ENCODE measurements at regions not wholly inside any gene's neighbourhood (a gene's known extent, or its start where the extent isn't known, plus 50 kb on each side); places are given as distances from the start of the nearest gene placed in this dataset.

DNA sequence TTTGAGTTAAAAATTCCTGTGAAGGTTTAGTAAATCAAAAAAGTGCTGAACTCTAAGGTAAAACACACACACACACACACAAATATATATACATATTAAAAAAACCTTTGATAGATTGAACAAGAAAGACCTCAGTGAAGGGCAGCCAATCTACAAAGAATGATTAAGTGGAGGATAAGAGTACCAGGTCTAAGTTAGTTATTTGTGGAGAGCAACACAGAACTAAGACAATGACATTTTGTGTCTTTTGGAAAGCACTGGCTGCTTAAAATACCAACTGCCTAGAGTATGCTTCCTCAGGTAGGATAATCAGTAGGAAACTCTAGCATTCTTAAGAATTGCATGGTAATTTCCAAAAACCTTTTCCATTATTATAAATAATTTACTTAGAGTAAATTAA is 481.4 kb upstream of the SYT4 start:
- TF ChIP-seq, protein P1, sequence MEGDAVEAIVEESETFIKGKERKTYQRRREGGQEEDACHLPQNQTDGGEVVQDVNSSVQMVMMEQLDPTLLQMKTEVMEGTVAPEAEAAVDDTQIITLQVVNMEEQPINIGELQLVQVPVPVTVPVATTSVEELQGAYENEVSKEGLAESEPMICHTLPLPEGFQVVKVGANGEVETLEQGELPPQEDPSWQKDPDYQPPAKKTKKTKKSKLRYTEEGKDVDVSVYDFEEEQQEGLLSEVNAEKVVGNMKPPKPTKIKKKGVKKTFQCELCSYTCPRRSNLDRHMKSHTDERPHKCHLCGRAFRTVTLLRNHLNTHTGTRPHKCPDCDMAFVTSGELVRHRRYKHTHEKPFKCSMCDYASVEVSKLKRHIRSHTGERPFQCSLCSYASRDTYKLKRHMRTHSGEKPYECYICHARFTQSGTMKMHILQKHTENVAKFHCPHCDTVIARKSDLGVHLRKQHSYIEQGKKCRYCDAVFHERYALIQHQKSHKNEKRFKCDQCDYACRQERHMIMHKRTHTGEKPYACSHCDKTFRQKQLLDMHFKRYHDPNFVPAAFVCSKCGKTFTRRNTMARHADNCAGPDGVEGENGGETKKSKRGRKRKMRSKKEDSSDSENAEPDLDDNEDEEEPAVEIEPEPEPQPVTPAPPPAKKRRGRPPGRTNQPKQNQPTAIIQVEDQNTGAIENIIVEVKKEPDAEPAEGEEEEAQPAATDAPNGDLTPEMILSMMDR (conservative IDR thresholded peaks at IDR 0.05; ENCODE audit: low read depth, low read length), result no peak
- no peak overlapping the region for H3K4me3 ChIP-seq (ENCODE audit: low read length)

DNA sequence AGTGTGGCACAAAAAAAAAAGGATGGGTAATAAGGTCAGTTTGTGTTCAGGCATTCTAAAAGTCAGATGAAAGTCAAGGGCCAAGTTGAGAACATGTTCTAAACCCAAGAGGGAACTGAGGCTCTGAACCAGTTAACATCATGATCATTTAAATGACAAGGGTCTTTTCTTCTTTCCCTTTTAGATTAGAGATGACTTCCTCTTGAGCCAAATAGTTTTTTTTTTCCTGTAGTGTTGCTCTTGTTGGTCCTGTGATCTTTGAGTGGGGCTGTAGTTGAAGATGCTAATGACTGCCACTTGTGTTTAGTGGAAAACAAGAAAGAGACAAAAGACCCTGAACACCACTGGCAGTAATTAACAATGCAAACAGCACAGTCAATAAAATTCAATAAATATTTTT is 482.7 kb upstream of the SYT4 start:
- TF ChIP-seq, protein P1 (conservative IDR thresholded peaks at IDR 0.05; ENCODE audit: low read depth, low read length), result no peak
- no peak for DNase-seq (ENCODE audit: low read depth)
- no peak overlapping the region for H3K4me3 ChIP-seq (ENCODE audit: low read length)

More for the DNA sequence above, 481.4 kb upstream of the SYT4 start:
- DNase-seq (ENCODE audit: low read depth), result no peak

DNA sequence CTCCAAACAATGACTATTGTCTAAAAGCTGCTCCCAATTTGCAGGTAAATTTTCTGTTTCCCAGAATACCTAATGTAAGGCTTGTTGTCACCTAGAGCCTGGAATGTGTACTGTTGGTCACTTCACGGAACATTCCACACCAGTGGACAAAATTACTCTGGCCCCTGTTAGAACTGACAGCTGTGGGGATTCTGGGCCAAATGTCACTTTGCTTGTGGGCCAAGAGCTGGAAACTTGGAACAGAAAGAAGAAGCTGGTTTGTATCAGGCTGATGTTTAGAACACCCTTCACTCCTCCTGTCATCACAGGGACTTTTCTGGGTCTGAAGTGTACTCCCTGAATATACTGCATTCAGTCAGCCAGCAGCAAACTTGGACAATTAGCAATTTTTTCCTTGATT is 495.6 kb upstream of the SYT4 start:
- no peak for DNase-seq (ENCODE audit: low read depth)
- H3K4me3 ChIP-seq (ENCODE audit: low read length), result no peak overlapping the region
- TF ChIP-seq, protein P1 (conservative IDR thresholded peaks at IDR 0.05; ENCODE audit: low read depth, low read length), result no peak

DNA sequence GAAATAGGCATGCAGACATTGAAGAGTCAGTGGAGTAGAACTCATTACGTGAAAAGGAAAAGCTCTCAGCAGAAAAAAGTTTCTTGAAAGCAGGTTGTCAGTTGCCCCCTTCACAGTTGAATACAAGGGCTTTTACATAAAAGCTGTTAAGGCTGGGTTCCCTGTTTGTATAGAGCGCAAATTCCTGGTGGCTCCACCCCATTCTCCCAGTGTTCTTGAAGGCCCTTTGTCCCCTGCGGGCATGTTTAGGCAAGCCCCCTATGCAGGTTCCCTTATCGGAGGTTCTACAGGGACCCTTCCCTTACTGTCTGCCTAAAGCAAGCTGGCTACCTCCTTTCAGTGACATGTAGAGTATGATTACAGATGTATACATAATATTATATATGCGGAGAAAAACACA is 497.2 kb upstream of the SYT4 start:
- no peak for DNase-seq (ENCODE audit: low read depth)
- H3K4me3 ChIP-seq (ENCODE audit: low read length), result no peak overlapping the region
- TF ChIP-seq, protein P1 (conservative IDR thresholded peaks at IDR 0.05; ENCODE audit: low read depth, low read length), result no peak

DNA sequence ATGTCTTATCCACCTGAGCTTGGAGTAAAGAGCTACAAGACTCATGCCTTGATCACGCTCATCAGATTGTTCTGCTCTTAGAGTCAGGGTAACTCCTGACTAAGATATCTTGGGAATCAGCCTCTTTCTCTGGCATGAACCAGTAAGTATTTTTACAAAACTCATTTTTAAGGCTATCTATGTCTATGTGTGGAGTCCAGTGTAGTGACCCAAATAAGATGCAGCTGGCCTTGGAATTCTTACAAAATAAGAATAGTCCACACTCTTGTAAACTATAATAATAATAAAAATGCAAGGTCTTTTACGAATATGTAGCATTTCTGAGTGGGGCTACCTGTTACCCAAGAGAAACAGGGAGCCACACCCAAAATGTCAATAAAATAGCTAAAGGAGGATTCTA is 498.3 kb upstream of the SYT4 start:
- no peak overlapping the region for H3K4me3 ChIP-seq (ENCODE audit: low read length)
- DNase-seq (ENCODE audit: low read depth), result no peak
- TF ChIP-seq, protein P1 (conservative IDR thresholded peaks at IDR 0.05; ENCODE audit: low read depth, low read length), result no peak

DNA sequence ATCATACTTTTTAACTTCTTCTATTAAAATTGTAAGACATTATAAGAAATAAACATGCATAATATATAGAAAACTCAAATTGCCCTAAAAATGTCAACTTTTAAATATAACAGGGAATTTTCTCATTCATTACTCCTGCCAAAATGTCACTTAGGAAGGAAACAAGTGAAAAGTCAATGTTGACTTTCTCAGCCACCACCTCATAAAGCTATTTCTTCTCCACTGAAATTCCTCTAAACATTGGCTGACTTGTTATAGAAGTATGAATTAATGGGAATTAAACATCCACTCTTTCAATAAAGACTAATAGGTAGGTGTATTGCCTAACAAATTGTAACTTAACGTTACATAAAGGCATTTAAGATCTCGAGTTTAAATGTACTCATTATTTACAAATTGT is 499.7 kb upstream of the SYT4 start:
- no peak for DNase-seq (ENCODE audit: low read depth)
- TF ChIP-seq, protein P1 (conservative IDR thresholded peaks at IDR 0.05; ENCODE audit: low read depth, low read length), result no peak
- H3K4me3 ChIP-seq (ENCODE audit: low read length), result no peak overlapping the region

DNA sequence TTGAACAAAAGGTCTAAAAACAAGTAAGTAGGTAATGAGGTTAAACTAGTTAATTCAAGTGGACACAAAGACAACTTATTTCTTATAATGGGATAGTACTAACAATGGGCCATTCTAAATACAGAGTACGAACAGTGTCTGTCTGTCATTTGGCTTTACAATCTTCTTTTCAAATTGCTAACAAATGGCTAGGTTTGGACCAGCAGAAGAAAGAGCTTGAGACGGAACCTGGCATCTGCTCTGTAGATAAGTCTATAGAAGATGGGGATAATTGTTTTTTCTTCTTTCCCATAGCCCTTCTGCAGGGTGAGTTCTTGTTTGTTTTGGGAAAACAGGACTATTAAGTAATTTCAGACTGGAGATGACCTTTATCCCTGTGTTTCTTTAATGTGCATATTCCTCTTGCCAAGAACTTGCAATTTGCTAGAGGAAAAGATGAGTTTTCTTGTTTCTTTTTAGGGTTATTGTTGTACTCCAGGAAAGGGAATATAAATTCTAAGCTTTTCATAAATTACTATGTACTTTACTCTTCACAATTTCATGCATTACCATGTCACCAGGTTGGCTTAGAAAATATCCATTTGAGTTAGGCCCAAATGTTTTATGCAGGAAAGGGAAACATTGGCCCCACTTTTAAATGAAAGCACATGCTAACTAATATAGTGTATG is 500.5 kb upstream of the SYT4 start:
- no peak overlapping the region for H3K4me3 ChIP-seq (ENCODE audit: low read length)
- TF ChIP-seq, protein P1 (conservative IDR thresholded peaks at IDR 0.05; ENCODE audit: low read depth, low read length), result no peak
- no peak for DNase-seq (ENCODE audit: low read depth)

Measured in retinal pigment epithelial cell (primary cell).